K562 (cell line): ENCODE measurements at regions not wholly inside any gene's neighbourhood (a gene's known extent, or its start where the extent isn't known, plus 50 kb on each side); places are given as distances from the start of the nearest gene placed in this dataset.

Experiments
- ATAC-seq: fragments of 200-7000 bp; cut with Tn5 transposase; 3 replicates; pipeline ENCODE4 v1.9.1; 2020; ENCODE audit warnings: moderate library complexity
- BruUV-seq: library from RNA; stranded (reverse); fragments of 400-500 nt; replicated peaks from 2 replicates; lab custom pipeline; 2021; lab: Mats Ljungman, UMichigan
- CTCF ChIA-PET: fragments of 300-600 bp; formaldehyde crosslinking; extraction: SDS; loops from one replicate; lab custom pipeline; 2021; ENCODE audit warnings: low intra/inter-chr PET ratio; lab: Yijun Ruan, JAX
- POLR2A ChIA-PET: fragments of 300-600, 350-650 bp; sonication (Branson Sonifier 250); formaldehyde crosslinking; extraction: SDS; loops from one replicate; lab custom pipeline; 2021; ENCODE audit warnings: antibody characterized with exemption, inconsistent platforms; lab: Yijun Ruan, JAX
- DNase-seq, 4 experiments: peaks; one replicate each; pipeline versions ENCODE4 v3.0.0 to v3.0.0-alpha.2; 2011 to 2018; ENCODE audit warnings: low spot score in 3 of 4, mixed read lengths in 3 of 4; ENCODE audit errors: extremely low read depth in 1 of 4
- FAIRE-seq: peaks from 2 replicates; lab custom pipeline; 2011; peaks lifted over from hg19 to GRCh38; lab: Jason Lieb, UNC
- H2AFZ ChIP-seq: 2 replicates; pipeline ENCODE4 v1.6.0; 2011; ENCODE audit warnings: low read depth, low read length, control low read depth, inconsistent platforms
- H3K27ac ChIP-seq: fragments of 200-600 bp; 3 replicates; pipeline ENCODE4 v1.8.0; 2011; ENCODE audit warnings: low read depth, mild to moderate bottlenecking, control low read depth, inconsistent platforms, low read length, moderate library complexity, mixed read lengths; ENCODE audit errors: extremely low read depth
- H3K27me3 ChIP-seq, 2 experiments: fragments of 300-600 bp in 1 of 2; 2 replicates in 1 of 2; 3 replicates in 1 of 2; pipeline versions ENCODE4 v1.6.0 to v1.8.0; 2011; ENCODE audit warnings: inconsistent platforms in 2 of 2, low read length in 2 of 2, mild to moderate bottlenecking in 1 of 2, mixed read lengths in 1 of 2, moderate library complexity in 1 of 2; ENCODE audit not compliant: control insufficient read depth in 2 of 2, insufficient read depth in 2 of 2
- H3K36me3 ChIP-seq: fragments of 300-600 bp; 3 replicates; pipeline ENCODE4 v1.8.0; 2011; ENCODE audit warnings: mild to moderate bottlenecking, low read length, inconsistent platforms; ENCODE audit not compliant: control insufficient read depth, insufficient read depth
- H3K4me1 ChIP-seq, 2 experiments: fragments of 200-600 bp in 1 of 2; replicated peaks in 1 of 2; 2 replicates in 1 of 2; 3 replicates in 1 of 2; pipeline versions ENCODE4 v1.5.1 to v1.8.0; 2011; ENCODE audit warnings: inconsistent platforms in 2 of 2, low read length in 2 of 2, mild to moderate bottlenecking in 1 of 2, mixed read lengths in 1 of 2, moderate library complexity in 1 of 2; ENCODE audit not compliant: control insufficient read depth in 2 of 2, insufficient read depth in 2 of 2
- H3K4me2 ChIP-seq: 2 replicates; pipeline ENCODE4 v1.6.1; 2011; ENCODE audit warnings: low read length, control low read depth, inconsistent platforms, mixed read lengths; ENCODE audit not compliant: insufficient read depth
- H3K4me3 ChIP-seq: fragments of 200-600 bp; sonication (generic), shearing (Covaris generic); 2 replicates; pipeline ENCODE4 v1.5.1; 2016; ENCODE audit warnings: control low read depth, inconsistent platforms
- H3K79me2 ChIP-seq: fragments of 200-600 bp; 3 replicates; pipeline ENCODE4 v1.8.0; 2011; ENCODE audit warnings: low read length, inconsistent platforms; ENCODE audit not compliant: control insufficient read depth, insufficient read depth
- H3K9ac ChIP-seq, 2 experiments: 2 replicates each; pipeline versions ENCODE4 v1.6.0 to v1.6.1; 2011; ENCODE audit warnings: low read depth in 2 of 2, low read length in 2 of 2, control low read depth in 1 of 2, inconsistent platforms in 1 of 2, mild to moderate bottlenecking in 1 of 2, mixed read lengths in 1 of 2; ENCODE audit not compliant: insufficient read depth in 1 of 2
- H3K9me1 ChIP-seq: one replicate; pipeline ENCODE4 v1.6.0; 2011; ENCODE audit warnings: inconsistent platforms, mild to moderate bottlenecking, low read length, moderate library complexity; ENCODE audit not compliant: control insufficient read depth, insufficient read depth
- H3K9me3 ChIP-seq: replicated peaks from 2 replicates; pipeline ENCODE4 v1.5.1; 2011; ENCODE audit warnings: low read depth, low read length, inconsistent platforms; ENCODE audit not compliant: control insufficient read depth, insufficient read depth
- H4K20me1 ChIP-seq: replicated peaks from 2 replicates; pipeline ENCODE4 v1.6.1; 2011; ENCODE audit warnings: low read length, inconsistent platforms, mixed read lengths; ENCODE audit not compliant: control insufficient read depth, insufficient read depth
- BDP1 ChIP-seq: IDR thresholded peaks from 3 replicates; pipeline ENCODE4 v1.6.1; 2011; ENCODE audit not compliant: insufficient read length, insufficient read depth
- BRCA1 ChIP-seq, 2 experiments: fragments of 450-650 bp in 1 of 2; sonication (generic) in 1 of 2; formaldehyde crosslinking in 1 of 2; IDR thresholded peaks; 2 replicates each; pipeline versions ENCODE4 v1.5.0 to v1.6.1; 2017 to 2020; ENCODE audit warnings: mild to moderate bottlenecking in 1 of 2, missing genetic modification reagents in 1 of 2
- CBFA2T2 ChIP-seq: fragments of 450-650 bp; conservative IDR thresholded peaks from 2 replicates; pipeline ENCODE4 v1.6.1; 2017; ENCODE audit warnings: mild to moderate bottlenecking
- CBFA2T3 ChIP-seq: fragments of 450-650 bp; IDR thresholded peaks from 2 replicates; pipeline ENCODE4 v1.6.1; 2017
- DEAF1 ChIP-seq: fragments of 450-650 bp; formaldehyde crosslinking; IDR thresholded peaks from 2 replicates; pipeline ENCODE4 v1.4.0; 2020; ENCODE audit warnings: mild to moderate bottlenecking, moderate library complexity
- DPF2 ChIP-seq: fragments of 450-650 bp; IDR thresholded peaks from 2 replicates; pipeline ENCODE4 v1.6.1; 2016
- EP400 ChIP-seq: fragments of 450-650 bp; IDR thresholded peaks from 2 replicates; pipeline ENCODE4 v1.6.1; 2017; ENCODE audit warnings: antibody characterized with exemption, mild to moderate bottlenecking, moderate library complexity
- HNRNPH1 ChIP-seq: fragments of 200-400 bp; formaldehyde crosslinking; optimal IDR thresholded peaks from 2 replicates; pipeline ENCODE3; 2017; ENCODE audit warnings: low read depth, mild to moderate bottlenecking, low read length, moderate library complexity
- HNRNPL ChIP-seq: fragments of 200-400 bp; formaldehyde crosslinking; IDR thresholded peaks from 2 replicates; pipeline ENCODE4 v1.6.1; 2017; ENCODE audit warnings: low read depth, mild to moderate bottlenecking, low read length
- KDM2B ChIP-seq: fragments of 250-450 bp; sonication (Bioruptor Pico); IDR thresholded peaks from 2 replicates; pipeline ENCODE4 v1.8.0; 2021; ENCODE audit warnings: mild to moderate bottlenecking, moderate library complexity
- KLF16 ChIP-seq: IDR thresholded peaks from 2 replicates; pipeline ENCODE4 v1.6.1; 2016; ENCODE audit warnings: antibody characterized with exemption
- MAFK ChIP-seq: IDR thresholded peaks from 2 replicates; pipeline ENCODE4 v1.6.1; 2011; ENCODE audit warnings: low read length, improper control_type of control experiment
- PRDM10 ChIP-seq: fragments of 450-650 bp; IDR thresholded peaks from 2 replicates; pipeline ENCODE4 v1.6.1; 2018; ENCODE audit not compliant: partially characterized antibody
- SMAD3 ChIP-seq: fragments of 450-650 bp; formaldehyde crosslinking; conservative IDR thresholded peaks from 2 replicates; pipeline ENCODE4 v1.4.0; 2020; ENCODE audit warnings: mild to moderate bottlenecking
- USF1 ChIP-seq: sonication (generic); formaldehyde crosslinking; IDR thresholded peaks from 2 replicates; pipeline ENCODE4 v1.9.0; 2022; ENCODE audit warnings: mild to moderate bottlenecking, missing genetic modification reagents
- ZNF12 ChIP-seq: sonication (generic); formaldehyde crosslinking; IDR thresholded peaks from 2 replicates; pipeline ENCODE4 v1.4.0; 2020; ENCODE audit warnings: mild to moderate bottlenecking, missing genetic modification reagents
- ZNF23 ChIP-seq: fragments of 250-450 bp; sonication (Bioruptor Pico); IDR thresholded peaks from 2 replicates; pipeline ENCODE4 v1.4.0; 2020; ENCODE audit warnings: mild to moderate bottlenecking
- ZNF282 ChIP-seq: sonication (generic); formaldehyde crosslinking; IDR thresholded peaks from 2 replicates; pipeline ENCODE4 v1.8.1; 2023; ENCODE audit warnings: missing genetic modification reagents
- WGBS: fragments of 100-300 bp; shearing (Covaris generic); methylation state at CpG from one replicate; pipeline ENCODE4 v1.1.6; 2016; ENCODE audit warnings: low coverage, mixed read lengths; ENCODE audit not compliant: insufficient coverage; ENCODE audit errors: missing lambda C conversion rate; 5-methylcytosine and 5-hydroxymethylcytosine counted together
- in situ Hi-C: fragments of 300-500 bp; cut with MboI; formaldehyde crosslinking; loops from 4 replicates; pipeline ENCODE4 v1.15.0; 2018; ENCODE audit warnings: inconsistent platforms, mixed read lengths
- intact Hi-C: fragments of 100-400 bp; cut with micrococcal nuclease; formaldehyde crosslinking; loops from 2 replicates; pipeline ENCODE4 v1.14.2; 2022

- H3K4me1 ChIP-seq = peaks cover 3 to 8% of the 10 kb centered on the region in 2 experiments; a peak in 2 of 5 replicates
- no peak for FAIRE-seq
- H3K27me3 ChIP-seq = no peaks in the 10 kb centered on the region
- no peak; the same call in 2 of the 3 replicates for ATAC-seq
- intact Hi-C loops (no loop called here), in situ Hi-C loops (no loop called here)
- no peak overlapping the region for H3K4me3 ChIP-seq
- no TSS peak for BruUV-seq
- ChIA-PET POLR2A (interaction anchor here (0.8 kb wide), 1 partner anchor 890 kb away, joined by 3 read pairs; no protein-coding TSS in a partner anchor), CTCF (no interaction called here)
- no peak overlapping the region for H3K27ac ChIP-seq
- H2AFZ ChIP-seq = no peak overlapping the region
- no peak for DNase-seq
- H3K9me1 ChIP-seq = no peaks in the 10 kb centered on the region
- WGBS = 7% methylated on average over 1 of the region's 1 CpG
- H3K79me2 ChIP-seq = no peaks in the 10 kb centered on the region; the same call in 2 of the 3 replicates
- H4K20me1 ChIP-seq = no peaks in the 10 kb centered on the region
- peak overlapping the region in 1 of 2 experiments; percentile 64; a peak in 1 of 4 replicates for H3K9ac ChIP-seq
- H3K36me3 ChIP-seq = no peaks in the 10 kb centered on the region
- H3K4me2 ChIP-seq = no peak overlapping the region
- H3K9me3 ChIP-seq = no peaks in the 10 kb centered on the region
- TF ChIP-seq HNRNPH1 (no peak), USF1 (CRISPR knock-in tag) (no peak), MAFK (no peak), HNRNPL (no peak), BRCA1 (IDR thresholded peaks at IDR 0.05) (no peak), BRCA1 (CRISPR knock-in tag; IDR thresholded peaks at IDR 0.05) (no peak), CBFA2T2 (peak; percentile 50), PRDM10 (no peak), SMAD3 (CRISPR knock-in tag) (no peak), EP400 (no peak), ZNF23 (CRISPR knock-in tag) (no peak), ZNF12 (CRISPR knock-in tag) (no peak), ZNF282 (CRISPR knock-in tag) (no peak), KLF16 (no peak), BDP1 (no peak), DPF2 (peak; percentile 54; the same call in 1 of the 2 replicates), DEAF1 (CRISPR knock-in tag) (no peak), CBFA2T3 (peak; percentile 62), KDM2B (CRISPR knock-in tag) (no peak)
Measured at GRCh38 chr3:112759210-112759609, 87.5 kb downstream of the CD200R1L start.
